ENCODE measurements at regions not wholly inside any gene's neighbourhood (a gene's known extent, or its start where the extent isn't known, plus 50 kb on each side); places are given as distances from the start of the nearest gene placed in this dataset.

DNA sequence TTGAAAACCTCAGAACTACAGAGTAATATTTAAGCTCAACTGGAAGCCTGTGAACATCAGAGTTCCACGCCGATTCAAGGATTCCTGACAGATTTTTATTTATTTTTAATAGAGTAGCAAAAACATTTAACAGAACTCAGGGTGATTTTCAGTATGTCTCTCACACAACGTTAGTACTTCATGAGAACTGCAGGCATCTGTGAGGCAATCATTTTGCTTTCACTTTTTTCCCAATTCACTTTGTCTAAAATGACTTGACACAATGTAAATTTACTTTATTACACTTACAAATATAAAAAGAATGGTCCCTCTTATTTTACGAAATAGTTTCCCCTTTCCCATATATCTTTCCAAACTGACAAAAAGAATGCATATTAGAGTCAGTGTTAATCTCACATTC, 869.5 kb upstream of the EPHA5 start:
- TF ChIP-seq, protein P1, sequence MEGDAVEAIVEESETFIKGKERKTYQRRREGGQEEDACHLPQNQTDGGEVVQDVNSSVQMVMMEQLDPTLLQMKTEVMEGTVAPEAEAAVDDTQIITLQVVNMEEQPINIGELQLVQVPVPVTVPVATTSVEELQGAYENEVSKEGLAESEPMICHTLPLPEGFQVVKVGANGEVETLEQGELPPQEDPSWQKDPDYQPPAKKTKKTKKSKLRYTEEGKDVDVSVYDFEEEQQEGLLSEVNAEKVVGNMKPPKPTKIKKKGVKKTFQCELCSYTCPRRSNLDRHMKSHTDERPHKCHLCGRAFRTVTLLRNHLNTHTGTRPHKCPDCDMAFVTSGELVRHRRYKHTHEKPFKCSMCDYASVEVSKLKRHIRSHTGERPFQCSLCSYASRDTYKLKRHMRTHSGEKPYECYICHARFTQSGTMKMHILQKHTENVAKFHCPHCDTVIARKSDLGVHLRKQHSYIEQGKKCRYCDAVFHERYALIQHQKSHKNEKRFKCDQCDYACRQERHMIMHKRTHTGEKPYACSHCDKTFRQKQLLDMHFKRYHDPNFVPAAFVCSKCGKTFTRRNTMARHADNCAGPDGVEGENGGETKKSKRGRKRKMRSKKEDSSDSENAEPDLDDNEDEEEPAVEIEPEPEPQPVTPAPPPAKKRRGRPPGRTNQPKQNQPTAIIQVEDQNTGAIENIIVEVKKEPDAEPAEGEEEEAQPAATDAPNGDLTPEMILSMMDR (conservative IDR thresholded peaks at IDR 0.05 in 1 of 2, IDR thresholded peaks at IDR 0.05 in 1 of 2; ENCODE audit: low read depth in 1 of 2, low read length in 2 of 2), result no peak
- no peak for TF ChIP-seq EZH2 (IDR thresholded peaks at IDR 0.05; ENCODE audit: low read length, missing control alignments)
